PFSK-1 (cell line): ENCODE measurements at regions not wholly inside any gene's neighbourhood (a gene's known extent, or its start where the extent isn't known, plus 50 kb on each side); places are given as distances from the start of the nearest gene placed in this dataset.

ENCODE experiments used
- POLR2AphosphoS5 ChIP-seq: IDR thresholded peaks from 2 replicates; pipeline ENCODE4 v1.6.1; 2012; ENCODE audit warnings: low read depth, mild to moderate bottlenecking, control low read depth, low read length, moderate library complexity
- REST ChIP-seq, 2 experiments: IDR thresholded peaks; 2 replicates each; pipeline versions ENCODE4 v1.6.1 to v1.8.0; 2011 to 2012; ENCODE audit warnings: low read depth in 2 of 2, low read length in 2 of 2, control low read depth in 1 of 2, inconsistent platforms in 1 of 2, mild to moderate bottlenecking in 1 of 2, moderate library complexity in 1 of 2; ENCODE audit not compliant: insufficient read depth in 1 of 2
- SIN3A ChIP-seq: IDR thresholded peaks from 2 replicates; pipeline ENCODE4 v1.6.1; 2012; ENCODE audit warnings: mild to moderate bottlenecking, low read length, moderate library complexity, borderline replicate concordance; ENCODE audit not compliant: insufficient read depth
- TAF1 ChIP-seq: IDR thresholded peaks from 2 replicates; pipeline ENCODE4 v1.6.1; 2012; ENCODE audit warnings: low read length, control low read depth, borderline replicate concordance; ENCODE audit not compliant: insufficient read depth

GRCh38 chr3:14331251-14331650 is 71.2 kb upstream of the SLC6A6 start:
- TF ChIP-seq POLR2AphosphoS5 = no peak
- no peak for TF ChIP-seq REST (IDR thresholded peaks at IDR 0.05; ENCODE audit: insufficient read depth in 1 of 2, low read depth in 2 of 2, low read length in 2 of 2)
- no peak for TF ChIP-seq SIN3A
- no peak for TF ChIP-seq TAF1
